ENCODE measurements at regions not wholly inside any gene's neighbourhood (a gene's known extent, or its start where the extent isn't known, plus 50 kb on each side); places are given as distances from the start of the nearest gene placed in this dataset.

GRCh38 chr3:59191651-59192050, 141.8 kb upstream of the CFAP20DC start:
- Histone ChIP-seq H3K9me3 (replicated peaks; ENCODE audit: insufficient read depth, low read length) (no peaks in the 10 kb centered on the region), H3K9ac (ENCODE audit: low read length) (no peak overlapping the region), H3K27ac (ENCODE audit: low read length) (no peak overlapping the region), H3K27me3 (replicated peaks; ENCODE audit: insufficient read depth, low read length) (no peaks in the 10 kb centered on the region), H3K9me2 (replicated peaks; ENCODE audit: insufficient read depth, low read length) (no peaks in the 10 kb centered on the region), H2AFZ (ENCODE audit: low read length) (no peak overlapping the region), H3K79me2 (ENCODE audit: low read length) (no peaks in the 10 kb centered on the region), H3K4me2 (ENCODE audit: low read depth, low read length) (no peak overlapping the region), H3K36me3 (replicated peaks; ENCODE audit: insufficient read depth, low read length) (no peaks in the 10 kb centered on the region), H3K4me1 (ENCODE audit: low read length) (no peaks in the 10 kb centered on the region), H3K4me3 (ENCODE audit: low read length) (no peak overlapping the region), H3F3A (ENCODE audit: insufficient read depth, low read length) (no peaks in the 10 kb centered on the region), H4K20me1 (ENCODE audit: insufficient read depth, low read length) (no peaks in the 10 kb centered on the region)
- TF ChIP-seq EZH2 (optimal IDR thresholded peaks at IDR 0.05; ENCODE audit: low read depth, low read length) (no peak), EZH2phosphoT487 (IDR thresholded peaks at IDR 0.05; ENCODE audit: low read length) (no peak)
- TF ChIP-seq, protein P1, sequence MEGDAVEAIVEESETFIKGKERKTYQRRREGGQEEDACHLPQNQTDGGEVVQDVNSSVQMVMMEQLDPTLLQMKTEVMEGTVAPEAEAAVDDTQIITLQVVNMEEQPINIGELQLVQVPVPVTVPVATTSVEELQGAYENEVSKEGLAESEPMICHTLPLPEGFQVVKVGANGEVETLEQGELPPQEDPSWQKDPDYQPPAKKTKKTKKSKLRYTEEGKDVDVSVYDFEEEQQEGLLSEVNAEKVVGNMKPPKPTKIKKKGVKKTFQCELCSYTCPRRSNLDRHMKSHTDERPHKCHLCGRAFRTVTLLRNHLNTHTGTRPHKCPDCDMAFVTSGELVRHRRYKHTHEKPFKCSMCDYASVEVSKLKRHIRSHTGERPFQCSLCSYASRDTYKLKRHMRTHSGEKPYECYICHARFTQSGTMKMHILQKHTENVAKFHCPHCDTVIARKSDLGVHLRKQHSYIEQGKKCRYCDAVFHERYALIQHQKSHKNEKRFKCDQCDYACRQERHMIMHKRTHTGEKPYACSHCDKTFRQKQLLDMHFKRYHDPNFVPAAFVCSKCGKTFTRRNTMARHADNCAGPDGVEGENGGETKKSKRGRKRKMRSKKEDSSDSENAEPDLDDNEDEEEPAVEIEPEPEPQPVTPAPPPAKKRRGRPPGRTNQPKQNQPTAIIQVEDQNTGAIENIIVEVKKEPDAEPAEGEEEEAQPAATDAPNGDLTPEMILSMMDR (IDR thresholded peaks at IDR 0.05; ENCODE audit: low read length): no peak
- no peak for DNase-seq

- Histone ChIP-seq H3K36me3 (replicated peaks; ENCODE audit: insufficient read depth, low read length) (no peaks in the 10 kb centered on the region), H3K4me2 (ENCODE audit: low read depth, low read length) (no peak overlapping the region), H3K9me2 (replicated peaks; ENCODE audit: insufficient read depth, low read length) (no peaks in the 10 kb centered on the region), H2AFZ (ENCODE audit: low read length) (no peak overlapping the region), H3K27ac (ENCODE audit: low read length) (no peak overlapping the region), H3K4me3 (ENCODE audit: low read length) (no peak overlapping the region), H3K9me3 (replicated peaks; ENCODE audit: insufficient read depth, low read length) (no peaks in the 10 kb centered on the region), H3F3A (ENCODE audit: insufficient read depth, low read length) (no peaks in the 10 kb centered on the region), H4K20me1 (ENCODE audit: insufficient read depth, low read length) (no peaks in the 10 kb centered on the region), H3K4me1 (ENCODE audit: low read length) (no peaks in the 10 kb centered on the region), H3K9ac (ENCODE audit: low read length) (no peak overlapping the region), H3K27me3 (replicated peaks; ENCODE audit: insufficient read depth, low read length) (no peaks in the 10 kb centered on the region), H3K79me2 (ENCODE audit: low read length) (no peaks in the 10 kb centered on the region)
- DNase-seq: no peak
- TF ChIP-seq EZH2phosphoT487 (IDR thresholded peaks at IDR 0.05; ENCODE audit: low read length) (no peak), EZH2 (optimal IDR thresholded peaks at IDR 0.05; ENCODE audit: low read depth, low read length) (no peak)
- TF ChIP-seq, protein P1 (IDR thresholded peaks at IDR 0.05; ENCODE audit: low read length): no peak
Observed at GRCh38 chr3:59189939-59190338, 140.1 kb upstream of the CFAP20DC start.

DNA sequence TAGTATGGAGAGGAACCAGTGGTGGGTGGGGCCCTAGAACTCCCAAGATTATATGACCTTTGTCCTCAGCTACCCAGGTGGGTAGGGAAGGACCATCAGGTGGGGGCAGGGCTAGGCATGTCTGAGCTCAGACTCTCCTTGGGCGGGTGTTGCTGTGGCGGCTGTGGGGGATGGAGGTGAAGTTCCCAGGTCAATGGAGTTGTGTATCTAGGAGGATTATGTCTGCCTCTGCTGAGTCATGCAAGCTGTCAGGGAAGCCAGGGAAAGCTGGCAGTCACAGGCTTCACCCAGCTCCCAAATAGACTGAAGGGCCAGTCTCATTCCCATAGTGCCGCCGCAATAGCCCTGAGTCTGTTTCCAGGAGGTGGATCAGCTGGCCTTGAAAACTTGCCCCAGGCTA, 139.7 kb upstream of the CFAP20DC start:
- H3K27me3 ChIP-seq (replicated peaks; ENCODE audit: insufficient read depth, low read length): no peaks in the 10 kb centered on the region
- H3K79me2 ChIP-seq (ENCODE audit: low read length): no peaks in the 10 kb centered on the region
- no peak for DNase-seq
- H3K9ac ChIP-seq (ENCODE audit: low read length): no peak overlapping the region
- TF ChIP-seq, protein P1 (IDR thresholded peaks at IDR 0.05; ENCODE audit: low read length): no peak
- TF ChIP-seq EZH2 (optimal IDR thresholded peaks at IDR 0.05; ENCODE audit: low read depth, low read length): no peak
- TF ChIP-seq EZH2phosphoT487 (IDR thresholded peaks at IDR 0.05; ENCODE audit: low read length): no peak
- no peak overlapping the region for H3K4me2 ChIP-seq (ENCODE audit: low read depth, low read length)
- H4K20me1 ChIP-seq (ENCODE audit: insufficient read depth, low read length): no peaks in the 10 kb centered on the region
- H3K9me2 ChIP-seq (replicated peaks; ENCODE audit: insufficient read depth, low read length): no peaks in the 10 kb centered on the region
- no peaks in the 10 kb centered on the region for H3K36me3 ChIP-seq (replicated peaks; ENCODE audit: insufficient read depth, low read length)
- H3K9me3 ChIP-seq (replicated peaks; ENCODE audit: insufficient read depth, low read length): no peaks in the 10 kb centered on the region
- no peak overlapping the region for H2AFZ ChIP-seq (ENCODE audit: low read length)
- H3K27ac ChIP-seq (ENCODE audit: low read length): no peak overlapping the region
- no peaks in the 10 kb centered on the region for H3F3A ChIP-seq (ENCODE audit: insufficient read depth, low read length)
- no peak overlapping the region for H3K4me3 ChIP-seq (ENCODE audit: low read length)
- H3K4me1 ChIP-seq (ENCODE audit: low read length): no peaks in the 10 kb centered on the region

Measured in MM.1S (cell line).